ENCODE measurements at regions not wholly inside any gene's neighbourhood (a gene's known extent, or its start where the extent isn't known, plus 50 kb on each side); places are given as distances from the start of the nearest gene placed in this dataset.

DNA sequence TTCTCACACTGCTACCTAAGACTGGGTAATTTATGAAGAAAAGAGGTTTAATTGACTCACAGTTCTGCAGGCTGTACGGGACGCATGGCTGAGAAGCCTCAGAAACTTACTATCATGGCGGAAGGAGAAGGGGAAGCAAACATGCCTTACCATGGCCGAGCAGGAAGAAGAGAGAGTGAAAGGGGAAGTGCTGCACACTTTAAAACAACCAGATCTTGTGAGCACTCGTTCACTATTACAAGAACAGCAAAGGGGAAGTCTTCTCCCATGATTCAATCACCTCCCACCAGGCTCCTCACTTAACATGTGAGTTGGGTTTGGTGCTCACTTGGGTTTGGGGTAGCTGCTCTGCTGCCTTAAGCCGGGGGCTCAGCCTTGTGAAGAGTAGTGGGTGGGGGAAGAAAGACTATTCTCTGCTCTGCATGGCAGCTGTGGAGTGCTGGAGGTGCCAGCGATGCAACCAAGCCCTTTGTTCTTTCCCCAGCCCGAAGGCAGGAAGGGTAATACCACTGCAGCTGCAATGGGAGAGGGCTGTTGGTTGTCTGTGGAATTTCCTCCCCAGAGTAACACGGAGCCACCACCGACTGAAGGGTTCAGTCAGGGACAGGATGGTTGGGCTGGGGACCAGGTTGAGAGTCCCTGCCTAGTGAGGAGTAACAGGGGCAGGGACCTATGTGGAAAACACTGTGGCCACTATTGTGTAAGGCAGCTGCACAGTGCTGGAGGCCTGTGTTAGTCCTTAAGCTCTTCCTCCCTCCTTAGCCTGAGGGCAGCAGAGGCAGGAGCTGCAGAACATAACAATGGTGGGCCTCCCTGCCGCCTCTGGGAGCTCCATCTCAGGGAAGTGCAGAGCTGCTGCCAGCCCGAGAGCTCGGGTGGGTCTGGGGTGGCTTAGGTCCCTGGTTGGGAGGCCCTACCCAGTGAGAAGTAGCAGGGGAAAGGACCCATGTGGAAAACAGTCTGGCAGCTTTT is 1262.5 kb downstream of the EFNB2 start:
- no peaks in the 10 kb centered on the region for H3K9me3 ChIP-seq (ENCODE audit: severe bottlenecking)
- no peak for DNase-seq (ENCODE audit: low spot score)
- H3K27ac ChIP-seq (ENCODE audit: poor library complexity, severe bottlenecking): no peak overlapping the region
- H3K4me1 ChIP-seq (ENCODE audit: insufficient read depth, poor library complexity, severe bottlenecking): no peaks in the 10 kb centered on the region
- no peaks in the 10 kb centered on the region for H3K36me3 ChIP-seq (ENCODE audit: low read depth)
- ATAC-seq (ENCODE audit: low read depth): no peak
- H3K4me3 ChIP-seq (ENCODE audit: severe bottlenecking): no peak overlapping the region
- no peaks in the 10 kb centered on the region for H3K27me3 ChIP-seq (ENCODE audit: insufficient read depth, poor library complexity, severe bottlenecking)
- TF ChIP-seq CTCF (IDR thresholded peaks at IDR 0.05; ENCODE audit: poor library complexity, severe bottlenecking): no peak

DNA sequence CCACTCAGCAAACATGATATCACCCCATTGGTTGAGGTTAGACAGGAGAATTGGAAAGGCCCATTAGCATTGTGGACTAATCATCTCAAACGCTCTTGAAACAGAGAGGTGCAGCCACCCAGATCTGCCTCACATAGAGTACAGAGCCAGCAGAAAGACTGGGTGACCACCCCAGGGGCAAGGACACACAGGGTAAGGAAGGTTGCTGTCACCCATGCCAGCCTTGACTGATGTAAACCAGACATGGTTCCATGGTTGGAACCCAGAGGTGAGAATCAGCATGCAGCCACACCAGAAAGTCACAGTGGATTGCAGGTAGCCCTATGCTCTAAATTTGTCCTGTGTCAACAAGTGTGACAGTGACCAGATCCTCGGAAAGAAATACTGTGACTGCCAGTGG is 1268.8 kb downstream of the EFNB2 start:
- no peak overlapping the region for H3K4me3 ChIP-seq (ENCODE audit: severe bottlenecking)

GRCh38 chr13:105262579-105262978 is 1272.9 kb downstream of the EFNB2 start:
- Histone ChIP-seq H3K27me3 (ENCODE audit: insufficient read depth, poor library complexity, severe bottlenecking) (no peaks in the 10 kb centered on the region), H3K4me3 (ENCODE audit: severe bottlenecking) (no peak overlapping the region), H3K27ac (ENCODE audit: poor library complexity, severe bottlenecking) (no peak overlapping the region), H3K9me3 (ENCODE audit: severe bottlenecking) (no peaks in the 10 kb centered on the region), H3K4me1 (ENCODE audit: insufficient read depth, poor library complexity, severe bottlenecking) (no peaks in the 10 kb centered on the region), H3K36me3 (ENCODE audit: low read depth) (no peaks in the 10 kb centered on the region)
- TF ChIP-seq CTCF (IDR thresholded peaks at IDR 0.05; ENCODE audit: poor library complexity, severe bottlenecking): no peak
- ATAC-seq (ENCODE audit: low read depth) (no peak), DNase-seq (ENCODE audit: low spot score) (no peak)

More for the DNA sequence above, 1268.8 kb downstream of the EFNB2 start:
- Histone ChIP-seq H3K9me3 (ENCODE audit: severe bottlenecking) (no peaks in the 10 kb centered on the region), H3K27me3 (ENCODE audit: insufficient read depth, poor library complexity, severe bottlenecking) (no peaks in the 10 kb centered on the region), H3K27ac (ENCODE audit: poor library complexity, severe bottlenecking) (no peak overlapping the region), H3K36me3 (ENCODE audit: low read depth) (no peaks in the 10 kb centered on the region), H3K4me1 (ENCODE audit: insufficient read depth, poor library complexity, severe bottlenecking) (no peaks in the 10 kb centered on the region)
- ATAC-seq (ENCODE audit: low read depth) (no peak), DNase-seq (ENCODE audit: low spot score) (no peak)
- no peak for TF ChIP-seq CTCF (IDR thresholded peaks at IDR 0.05; ENCODE audit: poor library complexity, severe bottlenecking)

- DNase-seq (ENCODE audit: low spot score): no peak
- TF ChIP-seq CTCF (IDR thresholded peaks at IDR 0.05; ENCODE audit: poor library complexity, severe bottlenecking): no peak
- Histone ChIP-seq H3K4me3 (ENCODE audit: severe bottlenecking) (no peak overlapping the region), H3K36me3 (ENCODE audit: low read depth) (no peaks in the 10 kb centered on the region), H3K27ac (ENCODE audit: poor library complexity, severe bottlenecking) (no peak overlapping the region), H3K4me1 (ENCODE audit: insufficient read depth, poor library complexity, severe bottlenecking) (no peaks in the 10 kb centered on the region), H3K9me3 (ENCODE audit: severe bottlenecking) (no peaks in the 10 kb centered on the region), H3K27me3 (ENCODE audit: insufficient read depth, poor library complexity, severe bottlenecking) (no peaks in the 10 kb centered on the region)
- no peak for ATAC-seq (ENCODE audit: low read depth)
Observed at GRCh38 chr13:105259426-105259825, 1276.0 kb downstream of the EFNB2 start.

DNA sequence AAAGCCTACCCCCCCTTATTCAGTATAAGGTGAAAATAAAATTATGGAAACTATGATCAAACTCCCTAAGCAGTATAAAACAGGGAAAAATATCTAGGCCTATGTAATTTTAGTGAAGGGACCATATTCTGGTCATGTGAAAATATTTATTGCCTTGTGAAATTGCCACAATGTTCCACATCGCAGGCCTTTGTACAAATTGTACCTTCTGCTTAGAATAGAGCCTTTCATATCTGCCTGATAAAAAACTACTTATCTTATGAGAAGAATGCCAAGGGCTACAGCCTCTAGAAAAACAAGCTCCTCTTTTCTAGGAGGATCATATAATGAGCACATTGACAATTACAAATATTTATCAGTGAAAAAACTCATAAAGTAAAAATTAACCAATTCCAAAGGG is 1280.0 kb downstream of the EFNB2 start:
- H3K4me1 ChIP-seq (ENCODE audit: insufficient read depth, poor library complexity, severe bottlenecking): no peaks in the 10 kb centered on the region
- TF ChIP-seq CTCF (IDR thresholded peaks at IDR 0.05; ENCODE audit: poor library complexity, severe bottlenecking): no peak
- H3K27me3 ChIP-seq (ENCODE audit: insufficient read depth, poor library complexity, severe bottlenecking): no peaks in the 10 kb centered on the region
- no peaks in the 10 kb centered on the region for H3K36me3 ChIP-seq (ENCODE audit: low read depth)
- no peaks in the 10 kb centered on the region for H3K9me3 ChIP-seq (ENCODE audit: severe bottlenecking)
- ATAC-seq (ENCODE audit: low read depth): no peak
- DNase-seq (ENCODE audit: low spot score): no peak
- H3K27ac ChIP-seq (ENCODE audit: poor library complexity, severe bottlenecking): no peak overlapping the region
- no peak overlapping the region for H3K4me3 ChIP-seq (ENCODE audit: severe bottlenecking)

All from RWPE2 (cell line).